ENCODE measurements at regions not wholly inside any gene's neighbourhood (a gene's known extent, or its start where the extent isn't known, plus 50 kb on each side); places are given as distances from the start of the nearest gene placed in this dataset.

DNA sequence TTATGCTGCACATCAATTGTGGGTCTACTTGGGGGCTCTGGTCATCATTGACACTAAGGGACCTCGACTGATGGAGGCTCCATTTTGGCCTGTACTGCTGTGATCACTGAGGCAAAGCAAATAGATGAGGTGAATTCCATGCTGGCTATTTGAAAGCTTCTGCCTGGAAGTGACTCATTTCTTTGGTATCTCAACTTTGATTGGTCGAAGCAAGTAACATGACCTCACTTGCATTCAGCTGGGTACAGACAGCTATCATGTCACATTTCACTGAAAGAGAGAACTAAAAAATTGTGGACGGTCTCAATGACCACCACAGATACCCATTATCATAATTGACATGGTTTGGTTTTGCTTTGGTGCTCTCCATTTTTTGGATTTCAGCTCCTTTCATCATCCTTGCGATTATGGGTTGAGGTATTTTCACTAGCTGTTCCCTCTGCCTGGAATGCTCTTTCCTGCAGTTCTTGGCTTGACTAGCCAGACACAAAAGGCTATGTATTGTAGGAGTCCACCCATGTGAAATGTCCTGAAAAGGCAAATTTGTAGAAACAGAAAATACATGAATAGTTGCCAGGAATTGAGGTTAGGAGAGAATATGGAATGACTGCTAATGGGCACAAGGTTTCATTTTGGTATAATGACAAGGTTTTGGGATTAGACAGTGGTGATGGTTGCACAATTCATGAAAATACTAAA lies 369.2 kb upstream of the LCORL start:
- TF ChIP-seq, protein P1, sequence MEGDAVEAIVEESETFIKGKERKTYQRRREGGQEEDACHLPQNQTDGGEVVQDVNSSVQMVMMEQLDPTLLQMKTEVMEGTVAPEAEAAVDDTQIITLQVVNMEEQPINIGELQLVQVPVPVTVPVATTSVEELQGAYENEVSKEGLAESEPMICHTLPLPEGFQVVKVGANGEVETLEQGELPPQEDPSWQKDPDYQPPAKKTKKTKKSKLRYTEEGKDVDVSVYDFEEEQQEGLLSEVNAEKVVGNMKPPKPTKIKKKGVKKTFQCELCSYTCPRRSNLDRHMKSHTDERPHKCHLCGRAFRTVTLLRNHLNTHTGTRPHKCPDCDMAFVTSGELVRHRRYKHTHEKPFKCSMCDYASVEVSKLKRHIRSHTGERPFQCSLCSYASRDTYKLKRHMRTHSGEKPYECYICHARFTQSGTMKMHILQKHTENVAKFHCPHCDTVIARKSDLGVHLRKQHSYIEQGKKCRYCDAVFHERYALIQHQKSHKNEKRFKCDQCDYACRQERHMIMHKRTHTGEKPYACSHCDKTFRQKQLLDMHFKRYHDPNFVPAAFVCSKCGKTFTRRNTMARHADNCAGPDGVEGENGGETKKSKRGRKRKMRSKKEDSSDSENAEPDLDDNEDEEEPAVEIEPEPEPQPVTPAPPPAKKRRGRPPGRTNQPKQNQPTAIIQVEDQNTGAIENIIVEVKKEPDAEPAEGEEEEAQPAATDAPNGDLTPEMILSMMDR (IDR thresholded peaks at IDR 0.05): no peak
- TF ChIP-seq POLR2A (IDR thresholded peaks at IDR 0.05): no peak
